OCI-LY7 (cell line): ENCODE measurements at regions not wholly inside any gene's neighbourhood (a gene's known extent, or its start where the extent isn't known, plus 50 kb on each side); places are given as distances from the start of the nearest gene placed in this dataset.

ENCODE experiments used
- CTCF ChIP-seq: fragments of 200-600 bp; sonication (generic); conservative IDR thresholded peaks from 2 replicates; pipeline ENCODE4 v1.5.1; 2014; ENCODE audit warnings: mild to moderate bottlenecking, antibody characterized with exemption, low read length, moderate library complexity, mixed read lengths
- EZH2phosphoT487 ChIP-seq: fragments of 200-600 bp; sonication (generic); IDR thresholded peaks from 2 replicates; pipeline ENCODE4 v1.6.1; 2018; ENCODE audit warnings: low read depth, borderline replicate concordance, mild to moderate bottlenecking, mixed run types, antibody characterized with exemption, low read length, moderate library complexity, mixed read lengths

- TF ChIP-seq CTCF: no peak
- no peak for TF ChIP-seq EZH2phosphoT487
Measured at GRCh38 chr2:147198651-147199171, 646.1 kb upstream of the ACVR2A start.
